Skin epidermis (tissue), 12 donors: ENCODE measurements at regions not wholly inside any gene's neighbourhood (a gene's known extent, or its start where the extent isn't known, plus 50 kb on each side); places are given as distances from the start of the nearest gene placed in this dataset.
A peak's percentile ranks its signal among the peaks of the same experiment; 100 is the strongest.

Experiments
- H3K27ac ChIP-seq, 21 experiments: fragments of 200-600 bp; sonication (generic) in 11 of 21; one replicate each; pipeline ENCODE4 v1.5.0; 2020; ENCODE audit warnings: mild to moderate bottlenecking in 3 of 21, inconsistent platforms in 2 of 21, moderate library complexity in 2 of 21
- H3K4me3 ChIP-seq, 7 experiments: fragments of 200-600 bp; sonication (generic) in 2 of 7; one replicate each; pipeline ENCODE4 v1.5.0; 2020; ENCODE audit warnings: inconsistent platforms in 2 of 7, mild to moderate bottlenecking in 2 of 7, moderate library complexity in 1 of 7

DNA sequence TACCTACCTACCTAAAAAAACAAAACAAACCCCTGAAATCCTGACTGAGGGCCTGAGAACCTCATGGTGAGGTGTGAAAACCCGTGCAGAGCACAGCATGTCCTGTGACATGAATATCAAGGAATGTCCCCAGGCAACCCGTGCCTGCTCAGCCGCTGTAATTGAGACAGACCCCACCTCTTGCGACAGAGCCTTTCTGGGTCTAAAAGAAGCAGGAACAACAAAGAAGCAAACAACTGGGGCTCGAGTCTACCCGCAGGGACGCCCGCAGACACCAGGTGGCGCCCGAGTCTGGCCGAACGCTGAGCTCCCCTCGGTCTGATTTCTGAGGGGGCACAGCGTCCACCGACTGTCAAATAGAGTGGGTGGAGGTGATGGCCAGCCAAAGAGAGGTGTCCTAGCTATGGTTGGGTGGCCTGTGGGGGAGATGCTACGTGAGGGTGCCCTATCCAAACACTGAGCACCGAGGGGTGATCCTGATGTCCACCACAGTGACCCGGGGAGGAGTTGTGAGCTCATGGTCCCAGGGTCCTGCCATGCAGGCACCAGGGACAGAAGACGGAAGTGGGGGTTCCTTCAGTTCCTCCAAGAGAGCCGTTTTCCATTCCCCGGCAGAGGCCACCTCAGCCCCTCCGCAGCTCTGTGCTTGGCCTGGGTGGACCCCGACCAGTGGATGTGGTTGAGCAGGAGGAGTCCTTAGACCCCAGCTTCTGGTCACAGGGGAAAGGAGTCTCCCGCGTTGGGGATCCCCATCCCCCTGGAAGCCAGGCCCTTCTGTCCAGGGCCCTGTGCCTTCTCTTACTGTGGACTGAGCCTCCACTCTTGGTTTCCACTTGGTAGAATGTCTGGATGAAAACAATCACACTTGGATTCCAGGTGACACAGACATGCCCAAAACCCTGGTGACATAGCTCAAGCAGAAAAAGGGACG is 268.2 kb downstream of the CDC5L start:
- no peak overlapping the region for H3K4me3 ChIP-seq
- H3K27ac ChIP-seq: peak overlapping the region in 3 of 21 experiments; percentile 11 to 67 (median 21)

DNA sequence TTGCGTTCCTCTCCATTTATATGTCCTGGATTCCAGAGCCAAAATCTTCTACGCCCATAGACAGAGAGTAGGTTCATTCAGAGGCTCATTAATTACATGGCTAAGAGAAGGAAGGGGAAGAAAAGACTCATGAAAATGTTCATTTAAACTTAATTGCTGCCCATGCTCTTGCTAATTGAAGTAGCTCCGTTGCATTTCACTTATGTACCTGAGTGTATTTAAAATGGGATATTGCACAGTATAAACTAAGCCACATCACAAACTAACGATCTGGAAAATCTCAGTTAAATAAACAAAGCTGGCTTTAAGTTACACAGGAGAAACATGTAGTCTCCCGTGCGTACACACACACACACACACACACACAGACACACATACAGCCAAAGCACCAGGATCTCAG is 269.2 kb downstream of the CDC5L start:
- Histone ChIP-seq H3K27ac (peak overlapping the region in 1 of 21 experiments; percentile 67), H3K4me3 (no peak overlapping the region)

DNA sequence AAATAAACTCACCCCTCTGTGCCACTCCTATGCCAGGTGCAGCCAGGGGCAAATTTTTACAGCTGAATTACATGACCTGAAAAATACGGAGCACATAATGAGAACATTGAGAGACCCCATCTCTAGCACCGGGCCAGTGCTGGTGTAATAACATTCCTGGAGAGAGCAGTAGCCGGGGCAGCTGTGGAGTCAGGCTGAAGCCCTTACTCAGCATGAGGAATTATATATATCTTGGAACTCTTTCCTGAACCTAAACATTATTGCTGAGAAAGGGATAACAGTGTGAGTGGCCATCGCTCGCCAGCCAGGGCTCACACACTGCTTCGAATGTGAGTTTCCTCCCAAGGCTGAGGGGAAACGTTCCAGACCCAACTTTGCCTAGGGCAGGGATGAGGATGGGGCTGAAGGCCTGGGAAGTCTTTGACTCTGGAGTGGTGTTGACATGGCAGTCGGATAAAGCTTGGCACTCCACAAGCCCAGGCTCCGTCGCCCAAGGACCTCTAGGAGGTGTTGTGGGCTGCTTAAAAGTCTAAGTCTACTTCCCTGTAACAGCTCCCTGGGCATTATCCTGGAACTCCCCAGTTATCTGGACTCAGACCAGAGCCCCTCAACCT is 269.8 kb downstream of the CDC5L start:
- peak overlapping the region in 1 of 21 experiments; percentile 35 for H3K27ac ChIP-seq
- no peak overlapping the region for H3K4me3 ChIP-seq

DNA sequence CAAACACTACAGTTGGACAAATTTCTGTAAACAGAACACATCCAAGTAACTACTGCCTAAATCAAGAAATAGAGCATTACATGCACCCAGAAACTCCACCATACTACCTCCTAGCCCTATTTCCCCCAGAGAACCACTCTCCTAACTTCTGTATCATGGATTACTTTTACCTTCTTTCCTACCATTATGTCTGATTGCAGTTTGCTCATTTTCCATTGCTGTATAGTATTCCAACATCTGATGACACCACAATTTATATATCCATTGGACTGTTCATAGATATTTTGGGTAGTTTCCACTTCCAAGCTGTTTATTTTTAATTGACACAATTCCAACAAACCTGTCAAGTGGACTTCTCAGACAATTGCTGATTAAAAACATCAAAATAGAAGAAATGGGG is 271.1 kb downstream of the CDC5L start:
- Histone ChIP-seq H3K4me3 (no peak overlapping the region), H3K27ac (no peak overlapping the region)

DNA sequence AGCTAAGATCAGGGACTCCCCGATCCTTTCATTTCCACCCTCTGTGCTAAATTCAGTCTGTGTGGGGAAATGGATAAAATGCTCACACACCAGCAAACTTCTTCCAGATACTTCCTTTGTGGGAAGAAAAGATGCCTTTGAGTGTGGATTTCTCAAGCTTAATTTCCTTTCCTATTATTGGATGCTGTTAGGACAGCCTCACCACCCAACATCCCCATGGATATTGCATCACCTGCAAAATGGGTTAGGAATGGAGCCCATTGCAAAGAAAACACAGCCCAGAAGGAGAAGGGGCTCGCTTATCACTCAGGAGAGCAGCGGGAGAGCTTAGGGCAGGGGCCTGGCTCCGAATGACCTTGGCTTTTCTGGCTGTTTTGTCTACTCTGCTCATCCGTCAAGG is 272.2 kb downstream of the CDC5L start:
- Histone ChIP-seq H3K4me3 (no peak overlapping the region), H3K27ac (peak overlapping the region in 4 of 21 experiments; percentile 26 to 70 (median 34))

DNA sequence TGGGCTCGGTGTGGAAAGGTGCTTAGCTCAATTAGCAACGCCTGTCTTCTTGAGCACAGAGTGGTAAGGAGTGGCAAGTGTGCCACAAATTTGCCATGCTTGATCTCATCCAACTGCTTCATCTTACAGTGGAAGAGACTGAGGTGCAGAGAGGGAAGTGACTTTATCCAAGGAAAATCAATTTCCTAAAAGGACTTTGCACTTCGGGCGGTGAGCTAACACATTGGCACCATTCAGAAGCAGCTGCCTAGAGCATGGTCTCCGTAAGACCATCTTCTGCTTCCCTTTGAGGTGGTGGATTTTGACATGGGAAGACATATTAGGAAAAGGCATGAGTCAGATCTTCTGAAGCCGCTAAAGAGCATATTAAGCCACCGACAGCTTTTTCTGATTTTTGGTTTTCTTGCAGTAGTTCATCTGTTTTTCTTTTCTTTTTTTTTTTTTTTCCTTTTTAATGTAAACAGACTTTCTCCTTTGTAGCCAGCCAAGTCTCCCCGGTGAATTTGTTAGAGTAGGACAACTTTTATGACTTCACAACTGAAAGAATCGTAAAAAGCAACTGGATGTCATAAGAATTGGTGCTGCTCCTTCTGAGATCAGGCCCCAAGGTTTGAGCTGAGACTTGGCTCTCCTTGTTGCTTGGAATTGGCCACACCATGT is 273.2 kb downstream of the CDC5L start:
- Histone ChIP-seq H3K4me3 (no peak overlapping the region), H3K27ac (peak overlapping the region in 9 of 21 experiments; percentile 6 to 70 (median 31))

DNA sequence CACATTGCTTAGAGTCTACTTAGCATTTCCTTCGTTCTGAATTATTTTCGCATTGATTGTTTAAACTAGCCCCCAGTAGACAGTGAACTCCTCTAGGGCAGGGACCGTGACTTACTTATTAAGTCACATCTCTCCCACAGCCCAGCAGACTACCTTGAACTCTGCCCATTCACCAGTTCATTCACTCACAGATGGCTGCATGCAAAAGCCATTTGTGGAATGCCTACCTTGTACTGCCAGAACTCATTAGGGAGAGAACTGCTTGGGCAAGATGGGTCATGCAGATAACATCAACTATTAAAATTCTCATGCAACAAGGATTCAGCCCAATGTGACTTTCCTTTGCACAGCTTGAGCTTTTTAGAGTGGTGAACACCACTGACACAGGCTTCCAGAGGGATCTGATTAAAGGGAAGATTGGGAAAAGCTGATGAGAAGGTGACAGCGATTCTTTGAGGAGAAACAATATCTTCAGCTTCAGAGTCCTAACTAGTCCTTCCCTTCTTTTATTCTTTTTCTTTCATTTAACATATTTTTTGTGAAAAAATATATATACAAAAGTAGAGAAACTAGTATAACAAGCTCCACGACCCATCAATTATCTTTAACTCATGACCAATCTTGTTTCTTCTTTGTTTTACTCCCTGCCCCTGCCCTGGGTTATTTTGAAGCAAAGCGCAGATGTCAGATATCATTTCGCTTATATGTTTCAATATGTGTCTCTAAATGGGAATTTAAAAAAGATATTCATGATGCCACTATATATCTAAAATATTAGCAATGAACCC is 273.9 kb downstream of the CDC5L start:
- Histone ChIP-seq H3K27ac (peak overlapping the region in 8 of 21 experiments; percentile 7 to 71 (median 26)), H3K4me3 (no peak overlapping the region)

DNA sequence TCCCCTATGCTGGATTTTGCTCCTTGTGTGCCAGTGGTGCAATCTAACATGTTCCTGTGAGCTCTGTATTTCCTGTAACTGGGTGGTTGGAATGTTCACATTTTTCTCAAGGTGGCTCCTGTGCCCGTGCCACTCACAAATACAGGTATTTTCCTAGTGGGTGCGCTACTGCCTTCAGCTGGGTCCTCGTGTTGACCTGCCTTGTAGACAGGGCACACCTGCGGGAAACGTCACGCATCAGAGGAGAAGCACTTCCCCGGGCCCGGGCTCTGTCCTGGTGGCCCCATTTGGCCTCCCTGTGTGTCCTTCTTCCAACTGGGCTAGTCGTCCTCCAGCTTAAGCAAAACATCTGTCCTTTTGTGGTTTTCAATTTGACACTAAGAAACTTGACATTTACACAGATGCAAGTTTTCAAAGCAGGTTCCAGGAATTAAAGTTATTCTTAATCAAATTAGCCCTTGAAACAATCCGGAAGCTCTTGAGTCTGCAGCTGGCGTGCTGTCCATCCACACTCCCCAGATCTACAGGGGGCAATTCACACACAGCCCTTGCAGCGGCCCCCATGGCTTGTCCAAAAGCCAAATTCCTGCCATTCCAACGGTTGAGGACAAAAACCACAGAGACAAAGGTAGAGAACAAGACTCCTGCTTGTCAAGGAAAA is 275.1 kb downstream of the CDC5L start:
- Histone ChIP-seq H3K4me3 (no peak overlapping the region), H3K27ac (peak overlapping the region in 4 of 21 experiments; percentile 36 to 71 (median 40))

DNA sequence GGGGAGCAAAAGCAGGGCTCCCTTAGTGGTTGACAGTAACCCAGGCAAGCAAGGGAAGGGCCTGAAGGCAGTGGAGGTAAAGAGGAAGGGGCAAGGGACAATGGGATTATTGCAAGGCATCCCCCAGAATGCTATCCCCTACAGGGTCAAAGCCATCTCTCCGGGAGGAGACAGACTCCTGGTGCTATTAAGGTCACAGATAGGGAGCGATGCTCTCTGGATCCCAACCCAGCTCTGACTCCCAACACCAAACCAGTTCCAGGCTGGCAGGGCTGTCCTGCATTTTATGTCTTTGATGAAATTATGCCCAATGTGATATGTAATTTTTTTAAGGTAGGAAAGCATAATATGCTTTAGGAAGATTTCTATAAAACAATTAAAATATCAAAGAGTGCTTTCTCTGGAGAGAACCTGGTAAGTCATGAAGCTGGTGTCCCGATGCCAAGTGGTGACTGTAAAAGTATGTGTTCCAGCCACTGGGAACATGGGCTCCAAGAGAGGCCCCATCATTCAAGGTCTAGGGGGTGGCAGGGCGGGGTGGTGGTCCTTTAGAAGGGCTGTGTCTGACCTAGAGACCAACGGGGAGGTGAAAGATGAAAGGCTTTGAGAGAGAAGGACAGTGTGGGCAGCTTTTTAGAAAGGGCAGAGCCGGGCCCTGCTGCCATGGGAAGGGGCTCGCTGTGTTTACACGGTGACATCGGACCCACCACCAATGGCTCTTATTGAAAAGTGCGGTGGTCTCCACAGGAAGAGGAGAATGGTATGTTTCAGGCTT is 276.5 kb downstream of the CDC5L start:
- H3K27ac ChIP-seq: peak overlapping the region in 3 of 21 experiments; percentile 39 to 84 (median 48)
- no peak overlapping the region for H3K4me3 ChIP-seq

DNA sequence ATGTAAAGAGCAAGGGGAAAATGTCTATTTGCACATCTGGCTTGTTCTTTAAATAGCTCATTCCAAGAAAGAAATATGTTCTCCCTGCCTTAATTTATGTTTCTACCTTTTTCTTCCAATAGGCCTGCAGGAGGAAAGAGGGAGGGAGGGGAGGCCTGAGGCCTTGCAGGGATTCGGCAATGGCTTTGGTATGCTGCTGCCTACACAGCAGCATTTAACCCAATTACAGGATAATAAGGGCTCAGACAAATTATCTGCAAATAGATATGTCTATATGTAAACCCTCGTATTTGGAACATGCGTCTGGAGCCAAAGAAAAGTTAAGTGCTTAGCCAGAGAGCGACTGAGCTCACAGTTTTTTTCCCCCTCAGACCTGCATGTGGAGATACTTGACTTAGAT is 277.2 kb downstream of the CDC5L start:
- Histone ChIP-seq H3K4me3 (no peak overlapping the region), H3K27ac (peak overlapping the region in 2 of 21 experiments; percentile 73 to 84)

DNA sequence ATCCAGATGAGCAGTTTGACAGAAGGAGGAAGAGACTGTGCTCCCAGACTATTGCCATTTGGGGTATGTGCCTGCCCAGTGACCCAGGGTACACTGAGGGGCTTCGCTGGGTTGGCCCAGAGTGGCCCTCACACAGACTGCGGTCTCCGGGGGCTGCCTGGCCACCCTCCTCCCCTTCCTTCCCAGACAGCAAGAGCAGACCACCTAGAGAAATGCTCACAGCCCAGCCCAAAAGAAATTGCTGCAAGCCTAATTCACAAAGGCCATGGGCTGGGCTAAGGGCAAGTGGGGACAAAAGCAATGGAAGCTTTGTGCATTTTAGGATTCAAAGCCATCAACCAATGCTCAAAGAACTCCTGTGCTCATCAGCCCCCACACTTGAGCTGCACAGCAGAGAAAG is 277.6 kb downstream of the CDC5L start:
- H3K27ac ChIP-seq: peak overlapping the region in 2 of 21 experiments; percentile 73 to 84
- H3K4me3 ChIP-seq: no peak overlapping the region

DNA sequence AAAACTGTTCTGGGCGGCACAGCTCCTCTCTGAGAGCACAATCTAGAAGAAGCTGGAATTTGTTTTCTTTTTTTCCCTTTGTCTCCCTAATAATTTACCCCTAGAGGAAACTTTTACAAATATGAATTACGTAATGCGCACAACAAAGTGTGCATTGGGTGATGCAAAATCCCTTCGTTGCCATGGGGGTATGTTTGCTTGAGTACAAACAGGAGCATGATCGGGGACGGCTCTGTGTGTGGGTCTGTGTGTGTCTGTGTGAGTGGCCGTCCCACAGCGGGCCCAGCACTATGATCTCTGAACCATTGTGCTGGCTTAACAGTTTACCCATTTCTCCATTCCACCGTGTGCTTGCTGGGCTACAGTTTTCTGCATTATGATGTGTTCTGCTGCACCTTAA is 278.2 kb downstream of the CDC5L start:
- Histone ChIP-seq H3K27ac (peak overlapping the region in 3 of 21 experiments; percentile 73 to 84 (median 76)), H3K4me3 (no peak overlapping the region)

DNA sequence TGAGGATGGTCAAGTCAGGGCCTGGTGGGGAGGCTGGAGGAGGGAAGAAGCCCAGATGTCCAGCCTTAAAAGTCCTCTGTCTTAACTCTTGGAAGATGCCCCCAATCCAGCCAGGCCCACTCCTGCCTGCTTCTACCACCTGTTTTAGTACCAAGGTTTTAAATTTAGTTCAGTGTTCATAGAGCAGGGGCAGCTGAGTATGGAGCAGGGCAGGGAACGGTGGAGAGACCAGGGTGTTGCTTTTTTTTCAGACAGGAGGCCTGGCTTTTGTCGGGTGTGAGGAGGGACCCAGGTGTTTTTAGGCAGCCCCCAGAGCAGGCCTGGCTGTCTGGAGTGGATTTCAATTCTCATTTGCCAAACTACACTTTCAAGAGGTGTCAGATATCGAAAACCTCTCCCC is 278.8 kb downstream of the CDC5L start:
- H3K4me3 ChIP-seq: no peak overlapping the region
- peak overlapping the region in 6 of 21 experiments; percentile 14 to 84 (median 58) for H3K27ac ChIP-seq

DNA sequence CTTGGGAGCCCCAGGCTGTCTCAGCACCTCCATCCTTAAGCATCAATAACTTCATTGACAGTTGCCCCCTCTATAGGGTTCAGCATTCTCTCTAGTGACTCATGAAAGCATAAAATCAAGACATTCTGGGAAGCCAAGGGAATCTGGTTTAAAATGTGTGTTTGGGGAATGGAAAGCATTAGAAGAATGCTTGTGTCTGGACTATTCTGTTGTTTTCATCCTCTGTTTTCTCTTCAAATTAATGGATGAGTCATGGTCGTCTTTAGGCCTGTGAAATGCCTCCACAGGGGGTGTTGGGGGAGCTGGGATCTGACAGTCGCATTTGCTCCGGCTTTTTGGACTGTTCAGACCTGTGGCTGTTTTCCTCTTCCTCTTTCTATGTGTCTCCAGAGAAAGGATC is 279.7 kb downstream of the CDC5L start:
- Histone ChIP-seq H3K27ac (peak overlapping the region in 7 of 21 experiments; percentile 39 to 84 (median 71)), H3K4me3 (no peak overlapping the region)

DNA sequence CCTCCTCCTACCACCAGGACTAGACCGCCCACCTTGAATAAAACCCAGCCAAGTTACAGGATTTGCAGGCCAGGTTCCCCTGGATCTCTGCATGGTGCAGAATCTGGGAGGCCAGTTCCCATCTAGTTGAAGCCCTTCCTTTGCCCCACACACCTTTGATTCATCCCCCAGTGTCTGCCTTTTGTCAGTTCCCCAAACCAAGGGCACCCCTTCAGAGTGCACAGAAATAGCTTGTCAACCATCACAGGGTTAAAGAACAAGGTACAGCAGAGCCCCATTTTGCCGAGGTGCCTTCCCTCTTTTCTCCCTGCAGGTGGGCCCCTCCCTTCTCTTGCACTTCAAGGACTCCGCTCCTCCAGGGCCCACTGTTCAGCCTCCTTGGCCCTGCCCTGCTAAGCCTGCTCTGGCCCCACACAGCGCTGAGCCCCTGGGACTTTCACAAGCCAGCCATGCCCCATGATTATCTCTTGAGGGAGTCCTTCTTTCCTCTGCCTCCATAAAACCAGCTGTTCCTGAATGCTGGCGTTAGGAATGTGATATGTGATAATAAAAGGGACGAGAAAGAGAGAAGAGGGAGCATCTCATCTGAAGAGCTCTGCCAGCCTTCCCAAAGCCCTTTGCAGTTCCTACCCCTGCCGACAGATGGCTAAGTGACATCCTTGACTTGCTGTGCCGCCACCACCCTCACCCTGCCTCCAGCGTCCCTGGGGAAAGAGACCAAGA is 280.3 kb downstream of the CDC5L start:
- Histone ChIP-seq H3K4me3 (no peak overlapping the region), H3K27ac (peak overlapping the region in 8 of 21 experiments; percentile 32 to 84 (median 66))

DNA sequence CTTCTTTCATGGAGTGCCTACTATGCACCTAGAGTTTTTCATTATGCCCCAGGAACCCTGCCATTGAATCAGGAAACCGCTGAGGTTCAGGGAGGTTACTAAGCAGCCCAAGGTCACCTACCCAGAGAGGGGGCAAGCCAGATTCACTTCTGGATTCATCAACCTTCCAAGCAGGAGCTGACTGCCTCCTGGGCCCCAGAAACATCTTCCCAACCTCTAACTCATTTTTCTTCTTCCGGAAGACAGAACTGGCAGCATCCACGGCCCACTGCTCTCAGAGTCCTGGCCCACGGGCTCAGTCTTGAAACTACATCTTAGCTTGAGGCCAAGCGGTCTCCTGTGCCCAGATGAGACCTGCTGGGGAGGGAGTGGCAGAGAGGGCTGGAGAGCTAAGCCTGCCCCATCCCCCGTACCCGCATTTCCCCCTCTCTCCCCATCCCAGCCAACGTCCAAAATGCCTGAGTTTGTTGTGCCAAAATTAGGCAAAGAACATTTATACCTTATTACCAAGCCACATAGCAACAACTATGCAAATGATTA is 281.0 kb downstream of the CDC5L start:
- H3K27ac ChIP-seq: peak overlapping the region in 5 of 21 experiments; percentile 31 to 84 (median 76)
- no peak overlapping the region for H3K4me3 ChIP-seq
